Cardiac fibroblast (primary cell): ENCODE measurements at regions not wholly inside any gene's neighbourhood (a gene's known extent, or its start where the extent isn't known, plus 50 kb on each side); places are given as distances from the start of the nearest gene placed in this dataset.

Experiments used
- DNase-seq, 2 donors: peaks; one replicate each; pipeline versions ENCODE4 v3.0.0 to v3.0.0-alpha.2; 2010; ENCODE audit warnings: low read depth in 2 of 2
- H3K4me3 ChIP-seq, 2 donors: replicated peaks in 1 of 2; 1 replicate in 1 of 2; 2 replicates in 1 of 2; pipeline ENCODE4 v1.5.1; 2011; ENCODE audit warnings: low read depth in 2 of 2, low read length in 2 of 2, mild to moderate bottlenecking in 2 of 2, moderate library complexity in 1 of 2
- TF ChIP-seq, protein P1 (sequence below): IDR thresholded peaks from one replicate; pipeline ENCODE4 v1.5.1; 2011; ENCODE audit warnings: low read depth, mild to moderate bottlenecking, low read length, inconsistent platforms

DNA sequence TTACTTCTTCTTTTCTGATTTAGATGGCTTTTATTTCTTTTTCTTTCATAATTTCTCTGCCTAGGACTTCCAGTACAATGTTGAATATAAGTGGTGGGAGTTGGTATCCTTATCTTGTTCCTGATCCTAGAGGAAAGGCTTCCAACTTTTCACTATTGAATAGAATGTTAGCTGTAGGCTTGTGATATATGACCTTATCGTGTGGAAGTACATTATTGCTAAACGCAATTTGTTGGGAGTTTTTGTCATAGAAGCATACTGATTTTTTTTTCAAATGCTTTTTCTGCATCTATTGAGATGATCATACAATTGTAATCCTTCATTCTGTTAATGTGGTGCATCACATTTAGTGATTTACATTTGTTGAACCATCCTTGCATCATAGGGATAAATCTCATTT, 79.5 kb downstream of the FASLG start:
- DNase-seq: no peak
- no peak overlapping the region for H3K4me3 ChIP-seq
- TF ChIP-seq, protein P1, sequence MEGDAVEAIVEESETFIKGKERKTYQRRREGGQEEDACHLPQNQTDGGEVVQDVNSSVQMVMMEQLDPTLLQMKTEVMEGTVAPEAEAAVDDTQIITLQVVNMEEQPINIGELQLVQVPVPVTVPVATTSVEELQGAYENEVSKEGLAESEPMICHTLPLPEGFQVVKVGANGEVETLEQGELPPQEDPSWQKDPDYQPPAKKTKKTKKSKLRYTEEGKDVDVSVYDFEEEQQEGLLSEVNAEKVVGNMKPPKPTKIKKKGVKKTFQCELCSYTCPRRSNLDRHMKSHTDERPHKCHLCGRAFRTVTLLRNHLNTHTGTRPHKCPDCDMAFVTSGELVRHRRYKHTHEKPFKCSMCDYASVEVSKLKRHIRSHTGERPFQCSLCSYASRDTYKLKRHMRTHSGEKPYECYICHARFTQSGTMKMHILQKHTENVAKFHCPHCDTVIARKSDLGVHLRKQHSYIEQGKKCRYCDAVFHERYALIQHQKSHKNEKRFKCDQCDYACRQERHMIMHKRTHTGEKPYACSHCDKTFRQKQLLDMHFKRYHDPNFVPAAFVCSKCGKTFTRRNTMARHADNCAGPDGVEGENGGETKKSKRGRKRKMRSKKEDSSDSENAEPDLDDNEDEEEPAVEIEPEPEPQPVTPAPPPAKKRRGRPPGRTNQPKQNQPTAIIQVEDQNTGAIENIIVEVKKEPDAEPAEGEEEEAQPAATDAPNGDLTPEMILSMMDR: no peak

DNA sequence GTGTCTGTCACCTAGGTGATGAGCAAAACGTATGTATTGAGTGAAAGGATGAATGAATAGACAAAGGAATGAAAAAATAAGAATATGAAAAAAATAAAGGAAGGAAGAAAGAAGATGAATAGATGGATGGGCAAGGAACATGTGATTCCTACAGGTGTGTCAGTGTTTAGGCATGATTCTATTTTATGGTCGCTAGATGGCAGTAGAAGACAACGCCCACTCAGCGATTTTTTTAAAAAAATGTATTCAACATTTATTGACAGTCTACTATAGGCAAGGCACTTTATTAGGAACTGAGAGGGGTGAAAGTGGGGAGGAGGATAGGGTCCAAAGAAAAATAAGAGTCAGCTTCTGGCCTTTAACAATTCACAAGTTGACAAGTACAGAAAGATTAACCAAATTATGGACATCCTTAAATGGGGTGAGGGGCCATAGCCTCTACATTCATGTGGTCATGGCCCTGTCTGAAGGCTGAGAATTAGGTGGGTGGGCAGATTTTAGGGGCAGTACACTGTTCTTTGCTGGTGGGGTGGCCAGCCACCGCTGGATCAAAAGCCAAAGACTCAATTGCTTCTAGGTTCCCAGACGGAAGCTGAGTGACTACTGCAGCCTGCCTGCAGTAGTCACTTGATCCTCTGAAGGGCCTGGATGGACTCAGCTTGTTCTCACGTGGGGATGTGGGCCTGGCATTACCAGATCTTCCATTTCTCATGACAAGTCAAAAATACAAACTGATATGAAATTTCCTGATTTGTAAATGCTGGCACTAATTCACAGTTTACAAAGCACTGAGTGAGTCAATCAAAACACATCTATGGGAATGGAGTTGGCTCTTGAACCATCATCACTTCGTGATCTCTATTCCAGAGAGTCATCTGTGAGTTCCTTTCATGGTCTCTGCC, 83.9 kb downstream of the FASLG start:
- no peak overlapping the region for H3K4me3 ChIP-seq
- peak; percentile 59 to 73 for DNase-seq

DNA sequence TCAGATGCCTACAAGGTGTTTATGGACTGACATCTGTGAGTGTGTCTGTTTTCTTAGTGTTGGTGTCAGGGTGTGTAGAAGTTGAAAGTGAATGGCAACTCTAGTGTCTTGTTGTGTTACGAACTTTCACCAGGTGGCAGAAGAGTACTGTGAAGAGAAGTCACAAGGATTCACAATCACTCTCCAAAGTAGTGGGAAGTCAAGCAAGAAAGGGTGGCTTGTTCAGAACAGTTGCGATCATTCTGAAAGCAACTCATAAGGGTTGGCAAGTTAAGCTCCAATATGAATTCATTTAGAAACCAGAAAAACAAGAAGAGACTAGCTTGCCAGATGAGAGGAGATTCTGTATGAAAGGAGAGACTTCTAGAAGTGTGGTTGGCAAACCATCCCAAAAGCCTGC, 86.1 kb downstream of the FASLG start:
- TF ChIP-seq, protein P1: peak; percentile 74
- H3K4me3 ChIP-seq: no peak overlapping the region
- DNase-seq: peak; percentile 90 to 93

More for the DNA sequence above, 83.9 kb downstream of the FASLG start:
- TF ChIP-seq, protein P1: peak; percentile 68

- H3K4me3 ChIP-seq: peak overlapping the region in 1 of 2 donors; percentile 15
- peak; percentile 93 to 99 for DNase-seq
- TF ChIP-seq, protein P1: no peak
Measured at GRCh38 chr1:172746091-172746949, 87.4 kb downstream of the FASLG start.

GRCh38 chr1:172748201-172748600, 89.3 kb downstream of the FASLG start:
- H3K4me3 ChIP-seq: no peak overlapping the region
- no peak for DNase-seq
- TF ChIP-seq, protein P1: no peak

- TF ChIP-seq, protein P1: no peak
- no peak for DNase-seq
- H3K4me3 ChIP-seq: no peak overlapping the region
Measured at GRCh38 chr1:172751683-172752082, 92.8 kb downstream of the FASLG start.
